H1 (cell line): ENCODE measurements at regions not wholly inside any gene's neighbourhood (a gene's known extent, or its start where the extent isn't known, plus 50 kb on each side); places are given as distances from the start of the nearest gene placed in this dataset.
"Not testable (repeated sequence)": the region's sequence is repeated elsewhere in the genome, so short reads cannot be mapped to it uniquely, and the experiment has no call there.

Experiments
- ASH2L ChIP-seq: fragments of 200-600, 300-600 bp; sonication (generic); IDR thresholded peaks from one replicate; pipeline ENCODE4 v1.7.1; 2017; ENCODE audit warnings: low read length
- CREB1 ChIP-seq: IDR thresholded peaks from 2 replicates; pipeline ENCODE4 v1.6.1; 2012; ENCODE audit warnings: inconsistent platforms
- EZH2 ChIP-seq: fragments of 200-600 bp; sonication (generic); IDR thresholded peaks from 2 replicates; pipeline ENCODE4 v1.7.1; 2012; ENCODE audit warnings: low read depth, mild to moderate bottlenecking, moderate library complexity, low read length, inconsistent platforms; ENCODE audit not compliant: severe bottlenecking
- KDM5A ChIP-seq: fragments of 200-600 bp; IDR thresholded peaks from 2 replicates; pipeline ENCODE4 v1.7.1; 2012; ENCODE audit warnings: mild to moderate bottlenecking, low read length, inconsistent platforms, mixed read lengths
- POLR2A ChIP-seq, 2 experiments: IDR thresholded peaks; 1 replicate in 1 of 2; 2 replicates in 1 of 2; pipeline ENCODE4 v1.6.1; 2011; ENCODE audit warnings: low read depth in 2 of 2, low read length in 2 of 2, mild to moderate bottlenecking in 2 of 2; ENCODE audit errors: control extremely low read depth in 1 of 2
- POLR2AphosphoS5 ChIP-seq: IDR thresholded peaks from 2 replicates; pipeline ENCODE4 v1.6.1; 2011; ENCODE audit warnings: low read depth, low read length
- RAD21 ChIP-seq, 2 experiments: IDR thresholded peaks in 1 of 2; conservative IDR thresholded peaks in 1 of 2; 2 replicates each; pipeline ENCODE4 v1.6.1; 2011; ENCODE audit warnings: low read depth in 2 of 2, low read length in 2 of 2, improper control_type of control experiment in 1 of 2, inconsistent platforms in 1 of 2, mild to moderate bottlenecking in 1 of 2, moderate library complexity in 1 of 2
- SP4 ChIP-seq: IDR thresholded peaks from 2 replicates; pipeline ENCODE4 v1.6.1; 2012; ENCODE audit warnings: low read length, inconsistent platforms
- ZNF274 ChIP-seq: IDR thresholded peaks from 2 replicates; pipeline ENCODE4 v1.7.0; 2012; ENCODE audit warnings: low read length, borderline replicate concordance; ENCODE audit errors: extremely low read depth
- TF ChIP-seq, protein P1 (sequence below): IDR thresholded peaks from 2 replicates; pipeline ENCODE4 v1.6.1; 2012; ENCODE audit warnings: inconsistent platforms
- TF ChIP-seq, protein P2 (sequence below), 3 experiments: IDR thresholded peaks; 1 replicate in 2 of 3; 2 replicates in 1 of 3; pipeline versions ENCODE4 v1.5.1 to v1.6.1; 2011; ENCODE audit warnings: low read length in 3 of 3, mild to moderate bottlenecking in 3 of 3, inconsistent platforms in 2 of 3, low read depth in 1 of 3, moderate library complexity in 1 of 3; ENCODE audit not compliant: insufficient read depth in 1 of 3; ENCODE audit errors: control extremely low read depth in 1 of 3

DNA sequence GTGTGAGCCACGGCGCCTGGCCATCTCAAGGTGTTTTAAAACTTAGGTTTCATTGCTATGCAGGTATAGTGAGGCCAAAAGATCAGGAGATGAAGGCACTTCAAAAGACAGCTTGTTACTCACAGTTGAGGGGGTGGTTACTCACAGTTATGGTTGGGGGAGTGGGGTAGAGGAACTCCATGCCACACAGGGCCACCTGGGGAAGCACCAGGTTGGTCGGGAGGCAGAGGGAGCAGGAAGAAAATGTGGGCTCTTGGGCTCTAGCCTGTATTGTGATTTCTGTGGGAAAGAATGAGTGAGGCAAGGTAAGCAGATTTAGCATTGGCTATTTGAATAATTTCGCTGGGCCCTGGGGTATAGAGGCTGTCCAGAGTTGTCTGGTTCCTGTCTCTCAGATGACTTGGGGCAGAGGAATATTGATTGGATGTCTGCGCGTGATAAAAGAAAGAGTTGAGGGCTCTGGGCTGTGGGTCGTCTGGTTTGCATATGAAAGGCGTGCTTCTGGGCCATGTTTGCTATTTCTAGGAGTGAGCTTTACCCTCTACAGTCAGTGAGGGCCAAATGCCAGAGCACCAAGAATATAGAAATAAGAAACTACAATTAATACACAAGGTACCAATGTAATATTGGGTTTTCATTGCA is 226.1 kb upstream of the FAM240B start:
- TF ChIP-seq RAD21 (IDR thresholded peaks at IDR 0.05 in 1 of 2, conservative IDR thresholded peaks at IDR 0.05 in 1 of 2; ENCODE audit: low read depth in 2 of 2, low read length in 2 of 2); EZH2; POLR2A (IDR thresholded peaks at IDR 0.05; ENCODE audit: control extremely low read depth in 1 of 2, low read depth in 2 of 2, low read length in 2 of 2); SP4; ASH2L; ZNF274; KDM5A; CREB1; POLR2AphosphoS5: not testable (repeated sequence)
- TF ChIP-seq, protein P1, sequence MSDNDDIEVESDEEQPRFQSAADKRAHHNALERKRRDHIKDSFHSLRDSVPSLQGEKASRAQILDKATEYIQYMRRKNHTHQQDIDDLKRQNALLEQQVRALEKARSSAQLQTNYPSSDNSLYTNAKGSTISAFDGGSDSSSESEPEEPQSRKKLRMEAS: not testable (repeated sequence)
- TF ChIP-seq, protein P2, sequence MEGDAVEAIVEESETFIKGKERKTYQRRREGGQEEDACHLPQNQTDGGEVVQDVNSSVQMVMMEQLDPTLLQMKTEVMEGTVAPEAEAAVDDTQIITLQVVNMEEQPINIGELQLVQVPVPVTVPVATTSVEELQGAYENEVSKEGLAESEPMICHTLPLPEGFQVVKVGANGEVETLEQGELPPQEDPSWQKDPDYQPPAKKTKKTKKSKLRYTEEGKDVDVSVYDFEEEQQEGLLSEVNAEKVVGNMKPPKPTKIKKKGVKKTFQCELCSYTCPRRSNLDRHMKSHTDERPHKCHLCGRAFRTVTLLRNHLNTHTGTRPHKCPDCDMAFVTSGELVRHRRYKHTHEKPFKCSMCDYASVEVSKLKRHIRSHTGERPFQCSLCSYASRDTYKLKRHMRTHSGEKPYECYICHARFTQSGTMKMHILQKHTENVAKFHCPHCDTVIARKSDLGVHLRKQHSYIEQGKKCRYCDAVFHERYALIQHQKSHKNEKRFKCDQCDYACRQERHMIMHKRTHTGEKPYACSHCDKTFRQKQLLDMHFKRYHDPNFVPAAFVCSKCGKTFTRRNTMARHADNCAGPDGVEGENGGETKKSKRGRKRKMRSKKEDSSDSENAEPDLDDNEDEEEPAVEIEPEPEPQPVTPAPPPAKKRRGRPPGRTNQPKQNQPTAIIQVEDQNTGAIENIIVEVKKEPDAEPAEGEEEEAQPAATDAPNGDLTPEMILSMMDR (IDR thresholded peaks at IDR 0.05; ENCODE audit: control extremely low read depth in 1 of 3, insufficient read depth in 1 of 3, low read depth in 1 of 3, low read length in 3 of 3): not testable (repeated sequence)
